ENCODE measurements at regions not wholly inside any gene's neighbourhood (a gene's known extent, or its start where the extent isn't known, plus 50 kb on each side); places are given as distances from the start of the nearest gene placed in this dataset.

DNA sequence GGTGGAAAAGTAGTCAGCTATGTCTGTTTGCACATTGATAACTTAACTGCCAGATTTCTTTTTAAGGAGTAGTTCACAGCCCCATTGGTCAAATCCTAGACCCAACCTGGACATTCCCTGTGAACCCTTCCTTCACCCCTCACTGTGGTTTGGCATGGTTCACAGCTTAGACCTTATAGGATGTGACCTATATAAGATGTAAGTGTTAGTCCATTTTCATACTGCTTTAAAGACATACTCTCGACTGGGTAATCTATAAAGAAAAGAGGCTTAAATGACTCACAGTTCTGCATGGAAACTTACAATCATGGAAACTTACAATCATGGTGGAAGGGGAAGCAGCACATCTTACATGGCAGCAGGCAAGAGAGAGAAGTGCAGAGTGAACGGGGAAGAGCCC, 1066.2 kb downstream of the TTLL7 start:
- TF ChIP-seq, protein P1, sequence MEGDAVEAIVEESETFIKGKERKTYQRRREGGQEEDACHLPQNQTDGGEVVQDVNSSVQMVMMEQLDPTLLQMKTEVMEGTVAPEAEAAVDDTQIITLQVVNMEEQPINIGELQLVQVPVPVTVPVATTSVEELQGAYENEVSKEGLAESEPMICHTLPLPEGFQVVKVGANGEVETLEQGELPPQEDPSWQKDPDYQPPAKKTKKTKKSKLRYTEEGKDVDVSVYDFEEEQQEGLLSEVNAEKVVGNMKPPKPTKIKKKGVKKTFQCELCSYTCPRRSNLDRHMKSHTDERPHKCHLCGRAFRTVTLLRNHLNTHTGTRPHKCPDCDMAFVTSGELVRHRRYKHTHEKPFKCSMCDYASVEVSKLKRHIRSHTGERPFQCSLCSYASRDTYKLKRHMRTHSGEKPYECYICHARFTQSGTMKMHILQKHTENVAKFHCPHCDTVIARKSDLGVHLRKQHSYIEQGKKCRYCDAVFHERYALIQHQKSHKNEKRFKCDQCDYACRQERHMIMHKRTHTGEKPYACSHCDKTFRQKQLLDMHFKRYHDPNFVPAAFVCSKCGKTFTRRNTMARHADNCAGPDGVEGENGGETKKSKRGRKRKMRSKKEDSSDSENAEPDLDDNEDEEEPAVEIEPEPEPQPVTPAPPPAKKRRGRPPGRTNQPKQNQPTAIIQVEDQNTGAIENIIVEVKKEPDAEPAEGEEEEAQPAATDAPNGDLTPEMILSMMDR (IDR thresholded peaks at IDR 0.05): no peak
- no peak for TF ChIP-seq POLR2A (IDR thresholded peaks at IDR 0.05)
- TF ChIP-seq POLR2AphosphoS5 (IDR thresholded peaks at IDR 0.05): no peak
